ENCODE measurements at regions not wholly inside any gene's neighbourhood (a gene's known extent, or its start where the extent isn't known, plus 50 kb on each side); places are given as distances from the start of the nearest gene placed in this dataset.
"Not testable (repeated sequence)": the region's sequence is repeated elsewhere in the genome, so short reads cannot be mapped to it uniquely, and the experiment has no call there.

DNA sequence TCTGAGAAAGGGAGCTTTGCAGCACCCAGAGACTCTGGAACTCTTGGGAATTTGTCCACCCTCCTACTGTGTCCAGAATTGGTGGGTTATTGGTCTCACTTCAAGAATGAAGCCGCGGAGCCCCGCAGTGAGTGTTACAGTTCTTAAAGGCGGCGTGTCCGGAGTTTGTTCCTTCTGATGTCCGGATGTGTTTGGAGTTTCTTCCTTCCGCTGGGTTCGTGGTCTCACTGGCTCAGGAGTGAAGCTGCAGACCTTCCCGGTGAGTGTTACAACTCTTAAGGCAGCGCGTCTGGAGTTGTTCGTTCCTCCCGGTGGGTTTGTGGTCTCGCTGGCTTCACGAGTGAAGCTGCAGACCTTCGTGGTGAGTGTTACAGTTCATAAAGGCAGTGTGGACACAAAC, 824.7 kb downstream of the LRRTM4 start:
- DNase-seq, result not testable (repeated sequence)

GRCh38 chr2:76692908-76693307, 829.3 kb downstream of the LRRTM4 start:
- no peak for DNase-seq

- no peak for DNase-seq
Measured at GRCh38 chr2:76688732-76689131, 833.4 kb downstream of the LRRTM4 start.

DNA sequence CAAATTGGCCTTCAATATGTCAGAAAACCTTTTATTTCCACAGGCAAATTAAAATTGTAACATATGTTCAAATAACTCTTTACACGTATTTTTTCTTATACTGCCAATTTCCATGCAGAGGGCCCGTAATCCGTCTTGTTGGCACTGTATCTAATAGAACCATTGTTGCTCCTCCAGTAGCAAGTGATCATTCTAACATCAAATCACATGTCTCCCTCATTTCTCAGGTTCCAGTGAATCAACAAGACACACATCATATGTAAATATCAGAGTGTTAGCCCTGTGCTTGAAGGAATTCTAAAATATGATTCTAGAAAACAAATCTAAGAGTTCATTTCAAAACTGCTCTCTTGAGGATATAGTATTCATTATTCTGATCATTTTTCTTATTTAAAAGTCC, 834.3 kb downstream of the LRRTM4 start:
- no peak for DNase-seq

GRCh38 chr2:76684756-76685155, 837.4 kb downstream of the LRRTM4 start:
- DNase-seq, result no peak

- no peak for DNase-seq
Measured at GRCh38 chr2:76679025-76679396, 843.2 kb downstream of the LRRTM4 start.

DNA sequence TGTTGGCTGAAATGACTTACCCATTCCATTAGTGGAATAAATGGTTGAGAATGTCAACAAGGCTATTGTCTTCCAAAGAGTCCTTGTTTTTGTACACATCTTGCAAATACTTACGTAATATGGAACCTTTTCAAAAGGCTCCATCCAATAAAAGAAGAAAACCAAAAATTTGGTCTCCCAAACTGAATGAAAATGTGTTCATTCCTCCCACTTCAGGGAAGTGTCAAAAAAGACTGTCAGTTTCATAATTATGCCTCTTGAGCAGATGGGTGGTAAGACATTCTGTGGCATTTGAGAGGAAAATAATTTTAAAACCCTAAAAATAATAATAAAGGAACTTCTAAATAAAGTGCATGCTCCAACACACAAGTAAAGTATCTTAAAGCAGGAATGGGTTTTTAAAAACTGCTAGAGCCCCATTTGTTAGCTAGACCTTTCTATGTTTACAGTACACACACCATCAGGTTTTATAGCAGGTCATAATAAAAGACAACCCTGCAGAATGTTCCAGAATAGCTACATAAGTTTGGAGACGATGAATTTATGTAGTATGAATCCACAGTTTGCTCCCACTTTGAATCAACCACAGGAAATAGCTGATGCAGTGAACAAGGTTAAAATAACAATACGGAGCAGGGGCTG, 843.7 kb downstream of the LRRTM4 start:
- DNase-seq, result no peak

DNA sequence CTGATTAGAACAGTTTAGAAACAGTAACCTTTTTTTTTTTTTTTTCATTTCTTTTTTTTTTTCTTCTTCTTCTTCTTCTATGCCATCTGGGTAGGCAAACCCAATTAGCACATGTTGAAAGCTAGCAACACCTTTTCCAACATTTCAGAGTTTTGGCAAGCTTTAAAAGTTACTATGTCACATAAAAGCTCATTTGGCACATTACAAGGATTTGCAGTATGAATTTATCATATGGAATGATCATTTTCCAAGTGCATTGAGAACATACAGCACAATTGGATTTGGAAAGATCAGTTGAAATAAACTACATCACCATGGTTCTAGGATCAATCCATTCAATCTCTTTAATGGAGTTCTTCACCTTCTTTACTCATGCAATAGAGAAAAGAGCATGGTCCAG, 847.0 kb downstream of the LRRTM4 start:
- DNase-seq, result no peak

DNA sequence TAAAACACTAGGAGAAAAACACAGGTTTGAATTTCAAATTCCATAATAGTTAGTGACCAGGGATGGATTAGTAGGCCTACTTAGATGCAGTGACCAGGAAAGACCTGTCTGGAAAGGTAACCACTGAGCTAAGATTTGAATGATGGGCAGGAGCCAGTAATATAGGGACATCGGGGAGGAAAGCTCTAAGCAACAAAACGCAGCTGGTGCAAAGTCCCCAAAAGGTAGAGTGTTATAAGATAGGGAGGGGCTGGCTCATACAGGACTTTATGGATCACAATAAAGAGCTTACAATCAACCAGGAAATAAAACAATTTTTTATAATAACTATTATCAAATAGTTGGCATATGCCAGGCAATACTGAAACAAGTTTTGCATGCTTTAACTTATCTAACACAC, 849.4 kb downstream of the LRRTM4 start:
- no peak for DNase-seq

DNA sequence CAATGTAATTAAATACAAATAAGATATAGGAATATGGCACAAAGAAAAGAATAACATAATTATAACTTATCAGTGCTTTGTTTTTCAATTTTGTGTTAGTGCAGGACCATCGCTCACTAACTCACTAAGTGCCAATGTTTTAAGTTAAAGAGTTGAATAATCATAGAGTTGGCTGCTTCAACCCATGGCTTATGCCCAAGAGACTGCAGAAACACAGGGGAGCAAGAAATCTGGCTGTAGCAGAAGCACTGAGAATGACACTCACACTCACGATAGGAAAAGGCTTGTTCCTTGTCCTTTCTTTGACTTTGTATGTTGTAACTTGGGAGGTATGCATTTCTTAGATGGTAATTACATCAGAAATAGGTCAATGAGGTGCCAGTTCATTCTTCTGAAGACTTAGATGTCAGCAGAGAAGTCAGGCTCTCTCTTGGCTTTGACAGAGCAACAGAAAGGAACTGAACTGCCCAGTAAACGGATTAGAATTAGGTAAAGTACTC, 852.2 kb downstream of the LRRTM4 start:
- no peak for DNase-seq

- no peak for DNase-seq
Measured at GRCh38 chr2:76668279-76668678, 853.9 kb downstream of the LRRTM4 start.

DNA sequence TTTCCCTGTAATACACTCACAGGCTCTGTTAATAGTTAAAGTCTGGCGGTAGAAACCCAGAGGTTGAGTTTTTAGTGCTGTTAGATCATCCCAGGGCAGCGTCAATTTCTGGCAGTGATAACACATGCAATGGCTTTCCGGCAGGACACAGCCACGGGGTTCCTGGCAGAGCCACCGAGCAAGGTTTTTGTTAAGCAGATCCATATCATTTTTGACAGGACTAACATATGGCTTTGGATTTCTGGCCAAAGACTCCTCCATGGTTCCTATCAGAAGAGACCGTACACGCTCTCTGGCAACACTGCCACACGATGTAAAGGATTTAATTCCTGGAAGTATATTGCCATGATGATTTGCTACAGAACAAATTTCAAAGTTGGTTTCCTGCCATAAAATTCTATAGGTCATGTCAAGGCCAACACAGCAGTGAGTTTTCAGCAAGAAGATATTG, 854.3 kb downstream of the LRRTM4 start:
- no peak for DNase-seq

- no peak for DNase-seq
Measured at GRCh38 chr2:76642129-76642528, 880.0 kb downstream of the LRRTM4 start.

DNA sequence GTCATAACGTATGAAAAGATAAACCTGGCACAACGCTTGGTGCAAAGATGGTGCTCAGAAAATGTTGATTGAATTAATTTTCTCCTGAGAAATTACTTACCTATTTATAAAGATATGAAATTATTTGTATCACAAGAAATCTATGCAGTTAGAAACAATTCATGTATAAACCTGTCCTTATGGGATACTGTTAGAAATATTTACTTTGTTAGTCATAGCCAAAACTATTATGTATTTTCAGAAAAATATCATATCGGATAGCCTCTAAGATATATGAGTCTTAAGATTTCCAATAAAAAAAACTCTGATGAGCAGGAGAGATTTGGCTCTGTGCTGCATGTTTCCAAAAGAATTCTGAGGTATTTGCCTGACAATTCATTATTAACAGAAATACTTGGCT, 880.7 kb downstream of the LRRTM4 start:
- no peak for DNase-seq

DNA sequence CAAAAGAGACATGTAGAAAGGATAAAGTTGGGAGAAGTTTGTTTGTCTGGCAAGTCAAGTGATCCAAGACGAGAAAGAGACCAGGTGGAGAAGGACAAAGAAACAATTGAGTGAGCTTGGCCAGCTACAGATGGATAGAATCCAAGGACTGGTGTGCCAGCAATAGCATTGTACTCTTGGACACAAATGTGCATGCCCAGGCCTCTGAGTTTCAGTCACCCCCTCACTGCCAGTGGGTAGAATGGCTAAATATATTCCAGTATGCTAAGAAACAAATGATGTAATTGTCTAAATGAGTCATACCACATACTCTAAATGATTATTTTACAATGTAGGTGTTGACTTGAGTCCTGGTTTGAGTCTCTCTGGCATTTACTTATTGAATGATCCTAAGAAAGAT, 881.3 kb downstream of the LRRTM4 start:
- no peak for DNase-seq

DNA sequence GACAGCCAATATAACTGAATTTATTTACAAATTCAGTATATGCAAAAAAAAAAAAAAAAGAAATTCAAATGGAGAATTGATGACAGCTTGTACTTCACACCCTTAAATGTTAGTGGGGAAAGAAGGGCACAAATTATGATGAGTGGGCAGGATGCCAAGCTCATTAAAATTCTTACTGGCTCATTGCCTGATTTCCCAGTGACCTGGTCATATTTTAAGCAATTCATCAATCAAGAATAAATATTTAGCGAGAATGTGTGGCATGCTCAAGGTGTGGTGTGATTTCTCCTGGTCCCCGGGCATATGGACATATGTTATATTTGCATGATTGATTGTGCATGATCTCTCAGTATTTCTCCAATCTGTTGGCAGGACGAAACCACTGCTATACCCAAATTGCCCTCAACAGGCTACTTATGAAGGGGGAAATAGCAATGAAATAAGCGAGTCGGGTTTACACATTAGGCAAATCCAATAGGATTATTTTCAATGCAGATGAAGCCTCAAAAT, 883.0 kb downstream of the LRRTM4 start:
- no peak for DNase-seq

DNA sequence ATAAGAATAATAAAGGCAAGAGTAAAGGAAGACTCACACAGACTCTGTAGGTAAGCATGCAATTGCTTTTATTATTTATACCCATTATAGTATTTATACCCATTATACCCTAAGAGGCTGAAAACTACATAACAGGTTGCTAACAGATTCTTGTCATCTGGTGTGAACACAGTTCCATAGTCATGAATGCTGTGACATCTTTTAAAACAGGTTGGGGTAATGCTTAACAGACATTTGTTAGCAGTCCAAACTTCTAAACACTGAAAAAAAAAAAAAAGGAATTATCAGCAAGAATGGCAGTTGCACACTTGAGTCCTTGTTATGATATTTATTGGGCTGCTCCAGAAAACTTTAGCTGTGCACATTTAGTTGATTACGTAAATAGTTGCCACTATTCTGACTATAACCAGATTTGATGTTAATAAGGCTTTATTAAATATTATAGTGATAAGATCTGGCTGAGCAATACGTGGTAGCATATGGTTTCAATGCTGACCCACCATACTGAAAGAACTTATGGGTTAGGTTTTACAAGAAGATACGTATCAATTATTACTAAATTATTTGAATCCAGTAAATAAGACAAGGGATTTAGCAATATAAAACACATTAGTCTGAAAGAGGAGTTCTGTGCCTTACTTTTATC, 888.8 kb downstream of the LRRTM4 start:
- no peak for DNase-seq

- DNase-seq, result no peak
Measured at GRCh38 chr2:76625101-76625500, 897.1 kb downstream of the LRRTM4 start.

DNA sequence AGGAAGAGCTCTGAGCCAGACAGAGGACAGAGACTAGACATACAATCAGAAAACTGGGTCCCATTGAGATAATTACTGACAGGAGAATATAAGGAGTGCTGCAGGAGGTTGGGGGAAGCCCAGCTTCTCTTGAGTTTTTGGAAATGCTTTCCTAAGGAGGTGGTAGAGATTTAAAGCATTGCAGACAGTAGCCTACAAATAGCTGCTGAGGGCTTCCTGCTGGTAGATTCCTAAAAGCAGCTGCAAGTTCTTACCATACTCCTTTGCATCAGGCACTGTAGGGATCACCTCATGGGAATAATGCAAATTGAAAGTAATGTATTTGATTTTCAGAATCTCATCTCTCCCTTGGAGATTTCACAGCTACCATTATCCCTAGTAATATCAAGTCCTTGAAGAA, 902.6 kb upstream of the GCFC2 start:
- no peak for DNase-seq

- no peak for DNase-seq
Measured at GRCh38 chr2:76612764-76613163, 902.0 kb upstream of the GCFC2 start.

DNA sequence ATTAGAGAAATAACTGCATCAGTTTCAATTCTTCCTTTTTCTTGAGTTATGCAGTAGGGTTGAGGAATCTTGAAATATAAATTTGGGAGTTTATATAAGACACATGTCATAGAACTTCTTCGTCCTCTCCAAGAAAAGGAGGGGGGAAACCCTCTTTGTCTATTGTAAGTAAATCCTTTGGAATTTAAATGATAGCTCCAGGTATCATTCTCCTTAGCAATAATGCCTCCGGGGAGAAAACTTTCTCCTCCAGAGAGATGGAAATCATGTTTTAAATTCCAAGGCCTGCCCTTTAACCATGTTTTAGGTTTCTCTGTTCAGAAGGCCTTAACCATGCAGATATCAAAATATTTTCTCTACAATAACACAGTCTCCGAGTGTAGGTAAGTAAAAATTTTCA, 899.7 kb upstream of the GCFC2 start:
- no peak for DNase-seq

- DNase-seq, result peak; percentile 75
Measured at GRCh38 chr2:76599732-76600368, 889.1 kb upstream of the GCFC2 start.

- no peak for DNase-seq
Measured at GRCh38 chr2:76584474-76584873, 873.8 kb upstream of the GCFC2 start.

DNA sequence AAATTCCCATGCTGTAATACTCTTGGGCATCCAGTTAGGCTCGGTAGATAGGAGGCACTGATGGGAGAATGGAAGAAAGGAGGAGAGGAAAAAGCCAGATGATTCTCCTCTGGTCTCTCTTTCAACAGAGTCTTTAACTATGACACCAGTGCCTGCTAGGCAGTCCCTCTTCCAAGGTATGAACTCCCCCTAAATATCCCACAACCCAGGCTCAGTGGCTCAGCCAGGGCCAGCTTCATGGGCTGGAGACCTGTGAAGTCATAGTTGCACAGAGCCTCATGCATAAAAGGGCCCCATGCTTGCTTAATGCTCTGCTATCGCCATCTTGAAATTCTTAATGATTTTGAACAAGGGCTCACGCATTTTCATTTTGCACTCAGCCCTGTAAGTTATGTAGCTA, 869.2 kb upstream of the GCFC2 start:
- DNase-seq, result no peak
